Chondrocyte (in vitro differentiated cells): ENCODE measurements at regions not wholly inside any gene's neighbourhood (a gene's known extent, or its start where the extent isn't known, plus 50 kb on each side); places are given as distances from the start of the nearest gene placed in this dataset.

Experiments used
- DNase-seq: peaks from one replicate; pipeline ENCODE4 v3.0.0; 2021; ENCODE audit warnings: mixed read lengths, low spot score
- H3K27ac Mint-ChIP-seq: one replicate; pipeline ENCODE4 v1.8.0; 2021; ENCODE audit warnings: mild to moderate bottlenecking, moderate library complexity, mixed read lengths; ENCODE audit not compliant: unreplicated experiment
- H3K27me3 Mint-ChIP-seq: 2 replicates; pipeline ENCODE4 v1.8.0; 2021; ENCODE audit warnings: low read depth, mixed read lengths
- H3K36me3 Mint-ChIP-seq: 2 replicates; pipeline ENCODE4 v1.8.0; 2021; ENCODE audit warnings: low read depth, mixed read lengths
- H3K4me1 Mint-ChIP-seq: 2 replicates; pipeline ENCODE4 v1.8.0; 2021; ENCODE audit warnings: low read depth, mild to moderate bottlenecking, mixed read lengths
- H3K4me3 Mint-ChIP-seq: one replicate; pipeline ENCODE4 v1.8.0; 2021; ENCODE audit warnings: mild to moderate bottlenecking, moderate library complexity, mixed read lengths; ENCODE audit not compliant: unreplicated experiment
- H3K9me3 Mint-ChIP-seq: 2 replicates; pipeline ENCODE4 v1.8.0; 2021; ENCODE audit warnings: low read depth, mixed read lengths
- CTCF ChIP-seq: fragments of 200-600 bp; sonication (generic); IDR thresholded peaks from 2 replicates; pipeline ENCODE4 v1.5.0; 2021; ENCODE audit warnings: antibody characterized with exemption, mild to moderate bottlenecking, moderate library complexity

GRCh38 chr21:38661197-38661871 is 144.4 kb upstream of the ETS2 start:
- no peaks in the 10 kb centered on the region for H3K9me3 Mint-ChIP-seq
- DNase-seq = no peak
- TF ChIP-seq CTCF = no peak
- H3K4me1 Mint-ChIP-seq = peaks cover 51% of the 10 kb centered on the region
- H3K4me3 Mint-ChIP-seq = peak overlapping the region; percentile 87
- H3K36me3 Mint-ChIP-seq = peaks cover 3% of the 10 kb centered on the region
- no peaks in the 10 kb centered on the region for H3K27me3 Mint-ChIP-seq
- H3K27ac Mint-ChIP-seq = peak overlapping the region; percentile 98

- peak overlapping the region; percentile 87 for H3K4me3 Mint-ChIP-seq
- H3K27me3 Mint-ChIP-seq = no peaks in the 10 kb centered on the region
- no peak for DNase-seq
- H3K36me3 Mint-ChIP-seq = peaks cover 3% of the 10 kb centered on the region
- H3K27ac Mint-ChIP-seq = peak overlapping the region; percentile 98
- TF ChIP-seq CTCF = no peak
- H3K9me3 Mint-ChIP-seq = no peaks in the 10 kb centered on the region
- H3K4me1 Mint-ChIP-seq = peaks cover 44% of the 10 kb centered on the region
Observed at GRCh38 chr21:38661889-38662568, 143.7 kb upstream of the ETS2 start.

- Mint-ChIP-seq H3K27me3 (no peaks in the 10 kb centered on the region), H3K4me1 (peaks cover 34% of the 10 kb centered on the region), H3K27ac (no peak overlapping the region), H3K9me3 (no peaks in the 10 kb centered on the region), H3K4me3 (no peak overlapping the region), H3K36me3 (no peaks in the 10 kb centered on the region)
- no peak for TF ChIP-seq CTCF
- DNase-seq = no peak
Observed at GRCh38 chr21:38663282-38663681, 142.4 kb upstream of the ETS2 start.

- DNase-seq = no peak
- H3K4me1 Mint-ChIP-seq = peaks cover 28% of the 10 kb centered on the region
- no peaks in the 10 kb centered on the region for H3K36me3 Mint-ChIP-seq
- no peaks in the 10 kb centered on the region for H3K27me3 Mint-ChIP-seq
- H3K9me3 Mint-ChIP-seq = no peaks in the 10 kb centered on the region
- H3K27ac Mint-ChIP-seq = peak overlapping the region; percentile 2
- no peak overlapping the region for H3K4me3 Mint-ChIP-seq
- no peak for TF ChIP-seq CTCF
Observed at GRCh38 chr21:38664315-38664714, 141.4 kb upstream of the ETS2 start.

- H3K9me3 Mint-ChIP-seq = no peaks in the 10 kb centered on the region
- H3K27me3 Mint-ChIP-seq = no peaks in the 10 kb centered on the region
- H3K4me1 Mint-ChIP-seq = peaks cover 23% of the 10 kb centered on the region
- TF ChIP-seq CTCF = no peak
- H3K4me3 Mint-ChIP-seq = no peak overlapping the region
- H3K36me3 Mint-ChIP-seq = no peaks in the 10 kb centered on the region
- no peak overlapping the region for H3K27ac Mint-ChIP-seq
- no peak for DNase-seq
Observed at GRCh38 chr21:38664841-38665240, 140.9 kb upstream of the ETS2 start.
